ENCODE measurements at regions not wholly inside any gene's neighbourhood (a gene's known extent, or its start where the extent isn't known, plus 50 kb on each side); places are given as distances from the start of the nearest gene placed in this dataset.

DNA sequence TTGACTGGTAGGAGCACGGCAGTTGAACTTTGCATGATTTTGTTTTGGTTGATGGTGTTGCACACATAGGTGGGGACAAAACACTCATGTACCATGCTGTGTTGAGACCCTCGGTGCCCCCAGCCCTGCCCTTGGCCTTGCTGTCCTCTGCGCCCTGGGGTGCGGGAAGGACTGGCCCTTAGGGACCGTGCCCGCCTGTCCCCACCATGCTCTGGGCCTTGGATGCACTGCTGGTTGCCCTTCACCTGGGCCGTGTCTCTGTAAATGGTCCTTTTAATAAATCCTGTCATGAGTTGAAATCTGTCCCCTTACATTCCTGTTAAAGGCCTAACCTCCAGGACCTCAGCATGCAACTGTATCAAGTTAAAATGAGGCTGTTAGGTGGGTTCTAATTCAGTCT lies 102.3 kb upstream of the ANO1 start:
- TF ChIP-seq ZNF207 (IDR thresholded peaks at IDR 0.05; ENCODE audit: borderline replicate concordance) (no peak), MTA2 (IDR thresholded peaks at IDR 0.05; ENCODE audit: low read depth) (no peak)

Measured in GM12878 (cell line).